Parathyroid adenoma (tissue), 2 donors: ENCODE measurements at regions not wholly inside any gene's neighbourhood (a gene's known extent, or its start where the extent isn't known, plus 50 kb on each side); places are given as distances from the start of the nearest gene placed in this dataset.

ENCODE experiments used
- H2AFZ ChIP-seq: fragments of 300-600 bp; sonication (generic); one replicate; pipeline ENCODE4 v1.7.0; 2017; ENCODE audit warnings: antibody characterized with exemption, mild to moderate bottlenecking
- H3K27ac ChIP-seq: fragments of 300-600 bp; sonication (generic); one replicate; pipeline ENCODE4 v1.7.0; 2017
- H3K27me3 ChIP-seq: fragments of 300-600 bp; sonication (generic); one replicate; pipeline ENCODE4 v1.7.0; 2017; ENCODE audit warnings: low read length; ENCODE audit not compliant: control insufficient read depth, insufficient read depth
- H3K36me3 ChIP-seq: fragments of 300-600 bp; sonication (generic); one replicate; pipeline ENCODE4 v1.7.0; 2017; ENCODE audit warnings: low read length; ENCODE audit not compliant: control insufficient read depth, insufficient read depth
- H3K4me1 ChIP-seq: fragments of 300-600 bp; sonication (generic); one replicate; pipeline ENCODE4 v1.7.0; 2017; ENCODE audit warnings: control low read depth
- H3K4me2 ChIP-seq: fragments of 300-600 bp; sonication (generic); one replicate; pipeline ENCODE4 v1.7.0; 2017; ENCODE audit warnings: low read length
- H3K4me3 ChIP-seq: fragments of 300-600 bp; sonication (generic); one replicate; pipeline ENCODE4 v1.7.0; 2017; ENCODE audit warnings: low read depth, low read length
- H3K79me2 ChIP-seq: fragments of 300-600 bp; sonication (generic); one replicate; pipeline ENCODE4 v1.7.0; 2017; ENCODE audit warnings: control low read depth
- H3K9ac ChIP-seq: fragments of 300-600 bp; sonication (generic); one replicate; pipeline ENCODE4 v1.7.0; 2017; ENCODE audit warnings: mild to moderate bottlenecking
- H3K9me3 ChIP-seq: fragments of 300-600 bp; sonication (generic); one replicate; pipeline ENCODE4 v1.7.0; 2017; ENCODE audit warnings: low read length; ENCODE audit not compliant: control insufficient read depth
- CTCF ChIP-seq: fragments of 300-600 bp; sonication (generic); IDR thresholded peaks from one replicate; pipeline ENCODE4 v1.7.0; 2017; ENCODE audit warnings: antibody characterized with exemption, mild to moderate bottlenecking
- donor health status: primary hyperparathyroidism.

DNA sequence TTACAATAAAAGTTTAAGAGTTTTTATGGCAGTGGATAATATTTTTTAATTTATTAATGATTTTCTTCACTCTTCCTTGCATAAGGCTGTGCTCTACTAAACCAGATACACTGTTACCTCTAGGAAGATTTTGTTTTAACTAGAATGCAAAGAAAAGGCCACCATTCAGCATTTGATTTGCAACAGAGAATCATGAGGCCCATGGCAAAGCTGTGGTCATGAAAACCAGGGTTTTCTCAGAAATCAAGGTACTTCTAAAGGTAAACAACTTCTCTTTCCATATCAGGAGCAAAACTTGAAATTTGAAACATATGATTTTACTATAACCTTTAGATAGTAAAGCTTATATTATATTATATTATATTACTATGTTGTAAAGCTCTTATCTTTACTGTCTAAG is 94.4 kb downstream of the FAM76B start:
- H3K9me3 ChIP-seq, result no peaks in the 10 kb centered on the region
- no peak overlapping the region for H3K4me2 ChIP-seq
- no peak overlapping the region for H2AFZ ChIP-seq
- no peak overlapping the region for H3K27ac ChIP-seq
- TF ChIP-seq CTCF, result no peak
- no peaks in the 10 kb centered on the region for H3K36me3 ChIP-seq
- H3K4me1 ChIP-seq, result no peaks in the 10 kb centered on the region
- no peaks in the 10 kb centered on the region for H3K79me2 ChIP-seq
- no peaks in the 10 kb centered on the region for H3K27me3 ChIP-seq
- H3K9ac ChIP-seq, result no peak overlapping the region
- H3K4me3 ChIP-seq, result no peak overlapping the region

- Histone ChIP-seq H3K4me1 (no peaks in the 10 kb centered on the region), H3K9me3 (no peaks in the 10 kb centered on the region), H3K79me2 (no peaks in the 10 kb centered on the region), H3K4me3 (no peak overlapping the region), H3K4me2 (no peak overlapping the region), H3K36me3 (no peaks in the 10 kb centered on the region), H3K27ac (no peak overlapping the region), H2AFZ (no peak overlapping the region), H3K27me3 (no peaks in the 10 kb centered on the region), H3K9ac (no peak overlapping the region)
- no peak for TF ChIP-seq CTCF
Observed at GRCh38 chr11:95693298-95693697, 96.3 kb downstream of the FAM76B start.

DNA sequence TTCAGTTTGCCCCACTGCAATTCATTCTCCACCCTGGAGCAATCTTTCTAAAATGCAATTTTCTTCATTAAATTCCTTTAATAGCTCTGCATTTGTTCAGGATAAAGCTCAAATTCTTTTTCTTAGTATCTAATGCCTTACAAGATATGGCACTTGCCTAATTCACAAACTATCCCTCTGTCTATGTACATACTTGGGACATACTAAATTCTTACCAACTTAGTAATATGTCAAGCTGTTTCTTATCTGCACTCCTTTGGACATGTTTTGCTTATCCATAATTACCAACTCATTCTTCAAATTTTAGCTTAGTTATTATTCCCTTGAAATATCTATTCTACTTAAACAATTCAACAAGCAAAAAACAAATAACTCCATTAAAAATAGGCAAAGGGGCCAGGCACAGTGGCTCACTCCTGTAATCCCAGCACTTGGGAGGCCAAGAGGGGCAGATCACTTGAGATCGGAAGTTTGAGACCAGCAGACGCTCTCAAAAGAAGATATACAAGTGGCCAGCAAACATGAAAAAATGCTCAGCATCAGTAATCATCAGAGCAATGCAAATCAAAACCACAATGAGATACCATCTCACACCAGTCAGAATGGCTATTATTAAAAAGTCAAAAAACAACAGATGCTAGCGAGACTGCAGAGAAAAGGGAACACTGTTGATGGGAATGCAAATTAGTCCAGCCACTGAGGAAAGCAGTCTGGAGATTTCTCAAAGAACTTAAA is 96.9 kb downstream of the FAM76B start:
- no peaks in the 10 kb centered on the region for H3K4me1 ChIP-seq
- no peaks in the 10 kb centered on the region for H3K36me3 ChIP-seq
- no peak overlapping the region for H3K4me3 ChIP-seq
- no peaks in the 10 kb centered on the region for H3K79me2 ChIP-seq
- no peak overlapping the region for H3K4me2 ChIP-seq
- no peaks in the 10 kb centered on the region for H3K9me3 ChIP-seq
- H3K27me3 ChIP-seq, result no peaks in the 10 kb centered on the region
- H2AFZ ChIP-seq, result no peak overlapping the region
- H3K27ac ChIP-seq, result no peak overlapping the region
- no peak for TF ChIP-seq CTCF
- no peak overlapping the region for H3K9ac ChIP-seq

GRCh38 chr11:95690100-95690499 is 99.5 kb downstream of the FAM76B start:
- H3K27me3 ChIP-seq, result no peaks in the 10 kb centered on the region
- H3K9ac ChIP-seq, result no peak overlapping the region
- no peak overlapping the region for H3K27ac ChIP-seq
- H3K36me3 ChIP-seq, result no peaks in the 10 kb centered on the region
- H2AFZ ChIP-seq, result no peak overlapping the region
- no peak overlapping the region for H3K4me2 ChIP-seq
- TF ChIP-seq CTCF, result no peak
- no peaks in the 10 kb centered on the region for H3K4me1 ChIP-seq
- H3K9me3 ChIP-seq, result no peaks in the 10 kb centered on the region
- H3K79me2 ChIP-seq, result no peaks in the 10 kb centered on the region
- no peak overlapping the region for H3K4me3 ChIP-seq
